ENCODE measurements at regions not wholly inside any gene's neighbourhood (a gene's known extent, or its start where the extent isn't known, plus 50 kb on each side); places are given as distances from the start of the nearest gene placed in this dataset.
A peak's percentile ranks its signal among the peaks of the same experiment; 100 is the strongest.
"Not testable (repeated sequence)": the region's sequence is repeated elsewhere in the genome, so short reads cannot be mapped to it uniquely, and the experiment has no call there.

DNA sequence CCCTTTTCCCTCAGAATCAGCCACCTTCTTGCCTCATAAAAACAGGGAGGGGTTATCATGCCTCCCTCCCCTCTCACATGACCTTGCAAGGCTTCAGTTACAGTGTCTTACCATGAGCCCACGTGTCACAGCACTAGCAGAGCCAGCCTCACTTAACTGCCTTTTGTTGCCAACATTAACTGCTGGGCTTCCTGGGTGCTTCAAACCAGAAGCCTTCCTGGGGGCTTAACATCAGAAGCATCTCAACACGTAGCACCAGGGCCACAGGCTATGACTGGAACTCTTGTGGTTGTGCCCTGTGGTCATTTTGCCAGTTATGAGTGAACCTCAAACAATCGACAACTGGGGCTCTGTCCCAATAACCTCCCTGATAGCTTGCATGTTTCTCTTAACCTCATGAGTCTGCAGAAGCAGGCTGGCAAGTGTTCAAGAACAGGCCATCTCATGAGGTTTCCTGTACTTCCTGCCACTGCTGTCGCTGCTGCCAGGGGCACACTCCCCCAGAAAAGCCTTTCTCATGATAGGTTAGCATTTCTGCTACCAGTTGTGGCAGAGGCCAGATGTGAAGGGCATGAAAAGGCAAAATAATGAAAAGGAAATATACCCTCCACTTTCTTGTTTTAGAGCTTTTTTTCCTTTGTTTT, 132.2 kb downstream of the GLUL start:
- DNase-seq, result peak; percentile 20

DNA sequence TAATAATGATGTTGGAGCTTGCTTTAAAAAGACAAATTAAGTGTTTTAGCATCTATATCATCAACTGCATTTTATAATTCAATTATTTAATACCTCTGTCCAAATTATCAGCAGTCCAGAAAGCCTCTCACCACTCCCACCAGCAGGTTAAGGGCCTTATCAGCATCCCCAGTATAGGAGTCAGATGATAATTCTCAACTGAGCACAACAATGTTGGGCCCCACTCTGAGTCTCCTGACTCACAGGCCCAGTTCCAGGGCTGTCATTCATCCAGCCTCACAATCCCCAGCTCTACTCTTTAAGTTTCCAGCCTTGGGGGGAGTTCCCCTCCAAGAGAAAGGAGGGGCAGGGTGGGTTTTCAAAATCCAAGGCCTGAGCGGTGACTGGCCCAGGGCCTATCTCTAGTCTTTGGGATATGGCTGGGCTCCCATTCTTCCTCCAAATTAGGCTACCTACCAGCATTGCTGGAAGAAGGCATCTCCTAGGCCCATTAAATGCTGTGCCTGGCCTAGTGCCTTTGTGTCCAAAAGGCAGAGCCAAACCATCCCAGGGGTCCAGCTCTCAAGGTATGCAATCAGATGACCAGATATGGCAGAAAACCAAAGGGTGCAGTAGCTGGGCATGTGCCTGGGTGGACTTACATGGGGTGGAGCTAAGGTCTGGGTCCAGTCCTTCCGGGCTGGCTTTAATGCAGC, 134.1 kb downstream of the GLUL start:
- DNase-seq, result no peak

DNA sequence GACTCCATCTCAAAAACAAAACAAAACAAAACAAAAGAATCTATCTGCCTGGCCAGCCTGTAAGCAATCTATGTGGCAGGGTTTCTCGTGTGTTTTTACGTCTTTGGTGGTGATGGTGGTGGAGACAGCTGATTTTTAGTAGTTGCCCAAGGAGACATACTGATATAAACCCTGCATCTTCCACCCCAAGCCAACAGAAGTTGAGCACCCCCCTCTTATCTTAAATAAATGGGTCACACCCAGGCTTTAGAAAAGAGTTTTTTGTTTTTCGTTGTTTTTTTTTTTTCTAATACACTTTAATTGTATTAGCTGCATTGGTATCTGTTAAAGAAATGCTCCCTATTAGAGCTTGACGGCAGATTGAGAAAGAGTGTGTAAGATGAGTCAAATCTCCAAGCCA, 134.7 kb downstream of the GLUL start:
- DNase-seq, result no peak

DNA sequence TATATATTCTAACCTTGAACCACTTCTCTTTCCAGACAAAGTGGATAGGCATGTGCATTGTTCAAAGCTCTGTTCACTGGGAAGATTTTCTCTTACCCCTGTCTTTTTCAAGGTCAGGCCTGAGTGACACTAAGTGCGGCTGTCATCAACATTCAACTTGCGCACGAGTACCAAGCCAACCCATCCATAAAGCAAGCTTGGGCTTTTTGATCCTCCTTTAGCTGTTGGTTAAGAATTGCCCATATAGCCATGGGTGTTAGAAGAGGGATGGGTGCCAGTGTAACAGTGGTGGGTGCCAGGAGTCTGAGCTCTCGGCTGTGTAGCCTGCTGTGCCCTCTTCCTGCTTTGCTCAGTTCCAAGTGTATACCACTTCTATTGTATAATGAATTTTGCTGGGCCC, 136.1 kb downstream of the GLUL start:
- no peak for DNase-seq

DNA sequence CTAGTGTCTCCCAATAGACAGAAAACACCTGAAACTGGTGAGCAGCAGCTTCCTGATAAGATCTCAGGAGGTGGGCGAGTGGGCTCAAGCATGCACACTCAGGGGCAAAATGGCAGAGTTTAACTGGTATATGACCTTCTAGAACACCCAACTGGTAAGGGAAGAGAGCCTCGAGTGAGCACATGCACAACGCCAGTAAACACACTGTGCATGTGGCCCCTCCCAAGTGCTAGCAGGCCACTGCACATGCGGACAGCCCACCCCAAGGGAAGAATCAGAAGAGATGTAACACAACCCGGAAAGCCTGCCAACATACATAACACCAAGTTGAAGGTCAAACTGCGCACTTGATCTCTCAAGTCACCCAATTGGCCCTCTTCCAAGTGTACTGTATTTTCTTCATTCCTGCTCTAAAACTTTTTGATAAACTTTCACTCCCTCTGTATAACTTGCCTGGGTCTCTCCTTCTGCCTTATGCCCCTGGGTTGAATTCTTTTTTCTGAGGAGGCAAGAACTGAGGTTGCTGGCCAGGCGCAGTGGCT, 138.2 kb downstream of the GLUL start:
- DNase-seq, result no peak

DNA sequence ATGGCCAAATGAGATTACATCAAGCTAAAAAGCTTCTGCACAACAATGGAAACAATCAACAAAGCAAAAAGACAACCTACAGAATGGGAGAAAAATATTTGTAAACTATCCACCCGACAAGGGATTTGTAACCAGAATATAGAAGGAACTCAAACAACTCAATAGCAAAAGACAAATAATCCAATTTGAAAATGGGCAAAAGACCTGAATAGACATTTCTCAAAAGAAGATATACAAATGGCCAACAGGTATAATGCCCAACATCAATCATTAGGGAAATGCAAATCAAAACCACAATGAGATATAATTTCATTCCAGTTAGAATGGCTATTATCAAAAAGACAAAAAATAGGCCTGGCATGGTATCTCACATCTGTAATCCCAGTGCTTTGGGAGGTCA, 140.0 kb downstream of the GLUL start:
- no peak for DNase-seq

DNA sequence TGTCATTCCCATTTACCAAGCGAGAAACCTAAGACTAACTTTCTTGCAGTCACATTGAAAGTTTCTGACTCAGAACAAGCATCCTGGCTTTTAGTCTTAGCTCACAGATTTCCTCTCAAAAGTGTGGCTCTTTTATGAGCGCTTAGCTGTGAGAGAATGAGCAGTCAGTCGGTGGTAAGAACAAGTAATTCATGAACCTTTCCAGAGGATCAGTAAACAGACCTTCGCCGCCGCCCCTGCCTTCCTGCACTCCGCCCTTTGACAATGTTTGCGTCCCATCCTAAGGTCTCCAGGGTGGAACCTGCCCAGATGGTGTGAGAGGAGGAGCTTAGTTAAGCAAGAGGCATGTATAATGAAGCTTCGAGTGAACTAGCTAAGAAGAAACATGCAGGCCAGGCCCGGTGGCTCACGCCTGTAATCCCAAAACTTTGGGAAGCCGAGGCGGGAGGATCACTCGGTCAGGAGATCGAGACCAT, 142.4 kb downstream of the GLUL start:
- peak; percentile 12 for DNase-seq

DNA sequence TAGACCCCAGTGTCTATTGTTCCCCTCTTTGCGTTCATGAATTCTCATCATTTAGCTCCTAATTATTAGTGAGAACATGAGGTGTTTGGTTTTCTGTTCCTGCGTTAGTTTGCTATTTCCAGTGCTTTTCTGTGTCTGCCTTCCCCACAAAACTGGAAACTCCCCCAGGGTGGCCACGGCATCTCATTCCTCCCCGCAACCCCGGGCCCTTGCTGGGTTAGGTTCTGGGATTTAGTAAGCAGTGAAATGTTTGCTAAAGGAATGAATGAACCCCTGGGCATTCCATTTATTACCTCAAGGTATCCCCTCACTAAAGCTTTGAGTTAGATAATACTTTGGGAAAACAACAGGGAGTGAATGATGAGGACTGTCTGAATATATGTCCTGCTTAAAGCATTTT, 142.9 kb downstream of the GLUL start:
- no peak for DNase-seq

DNA sequence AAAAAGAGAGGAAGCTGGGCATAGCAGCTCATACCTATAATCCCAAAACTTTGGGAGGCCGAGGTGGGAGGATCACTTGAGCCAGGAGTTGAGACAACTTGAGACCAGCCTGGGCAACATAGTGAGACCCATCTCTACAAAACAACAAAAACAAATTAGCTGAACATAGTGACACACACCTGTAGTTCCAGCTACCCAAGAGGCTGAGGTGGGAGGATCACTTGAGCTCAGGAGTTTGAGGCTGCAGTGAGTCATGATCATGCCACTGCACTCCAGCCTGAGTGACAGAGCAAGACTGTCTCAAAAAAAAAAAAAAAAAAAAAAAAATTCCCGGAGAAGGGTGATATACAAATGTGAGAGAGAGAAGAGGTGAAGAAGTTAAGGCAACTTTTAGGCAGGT, 143.8 kb downstream of the GLUL start:
- DNase-seq, result not testable (repeated sequence)

DNA sequence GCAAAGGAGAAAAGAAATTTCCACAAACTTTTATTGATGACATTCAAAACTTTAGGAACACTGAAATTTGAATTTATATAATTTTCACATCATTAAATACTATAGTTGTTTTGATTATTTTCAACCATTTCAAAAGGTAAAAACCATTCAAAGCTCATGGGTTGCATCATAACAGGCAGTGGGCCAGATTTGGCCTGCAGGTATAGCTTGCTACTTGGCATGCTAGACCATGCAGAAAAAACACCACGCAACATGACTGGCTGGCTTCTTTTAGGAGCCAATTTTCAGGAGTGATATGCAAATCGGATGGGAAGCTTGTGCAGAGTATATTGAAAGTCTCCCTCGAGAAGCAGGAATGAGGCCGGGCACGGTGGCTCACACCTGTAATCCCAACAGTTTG, 144.8 kb downstream of the GLUL start:
- no peak for DNase-seq

DNA sequence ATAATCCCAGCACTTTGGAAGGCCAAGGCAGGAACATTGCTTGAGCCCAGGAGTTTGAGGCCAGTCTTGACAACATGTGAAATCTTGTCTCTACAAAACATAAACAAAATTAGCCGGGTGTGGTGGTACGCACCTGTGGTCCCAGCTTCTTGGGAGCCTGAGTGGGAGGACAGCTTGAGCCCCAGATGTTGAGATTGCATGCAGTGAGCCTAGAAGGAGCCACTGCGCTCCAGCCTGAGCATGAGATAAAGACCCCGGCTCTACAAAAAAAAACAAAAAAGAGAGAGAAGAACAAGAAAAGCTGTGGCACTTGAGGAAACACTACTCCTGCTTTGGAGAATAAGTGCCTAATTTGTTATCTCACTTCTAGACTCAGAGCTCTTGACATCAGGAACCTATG, 146.6 kb downstream of the GLUL start:
- no peak for DNase-seq

DNA sequence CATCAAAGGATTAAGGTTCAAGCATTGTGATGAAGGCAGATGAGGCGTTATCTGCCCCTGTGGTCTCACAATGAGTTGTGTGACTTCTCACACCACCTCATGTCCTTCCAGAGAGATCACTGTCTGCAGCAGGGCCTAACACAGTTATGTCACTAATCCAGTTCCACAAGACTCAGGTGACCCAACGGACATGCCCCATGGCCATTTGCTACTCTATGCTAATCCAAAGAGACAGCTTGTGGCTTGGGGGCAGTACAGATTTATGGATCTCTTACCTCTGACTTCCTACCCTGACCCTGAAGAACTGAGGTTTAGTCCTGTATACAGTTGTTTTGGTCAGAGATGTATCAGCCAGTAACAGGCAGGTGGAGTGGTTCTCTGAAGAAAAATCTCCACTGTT, 147.1 kb downstream of the GLUL start:
- no peak for DNase-seq

DNA sequence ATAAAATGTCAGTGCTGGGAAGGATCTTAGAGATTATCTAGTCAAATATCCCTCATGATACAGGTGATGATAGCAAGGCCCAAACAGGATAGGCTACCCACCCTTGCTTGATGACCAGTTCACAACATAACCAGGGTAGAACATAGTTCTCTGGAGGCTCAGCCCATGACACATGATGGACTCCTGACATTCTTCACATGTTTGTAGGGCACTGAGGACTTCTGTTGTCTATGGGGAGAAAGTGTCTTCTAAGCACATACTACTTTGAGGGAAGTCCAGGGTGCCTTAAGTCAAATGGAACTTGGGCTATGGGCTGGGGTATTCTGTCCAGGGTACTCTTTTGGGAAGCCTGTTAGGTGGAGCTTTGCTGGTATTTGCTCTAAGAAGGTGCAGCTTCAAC, 148.9 kb downstream of the GLUL start:
- no peak for DNase-seq

DNA sequence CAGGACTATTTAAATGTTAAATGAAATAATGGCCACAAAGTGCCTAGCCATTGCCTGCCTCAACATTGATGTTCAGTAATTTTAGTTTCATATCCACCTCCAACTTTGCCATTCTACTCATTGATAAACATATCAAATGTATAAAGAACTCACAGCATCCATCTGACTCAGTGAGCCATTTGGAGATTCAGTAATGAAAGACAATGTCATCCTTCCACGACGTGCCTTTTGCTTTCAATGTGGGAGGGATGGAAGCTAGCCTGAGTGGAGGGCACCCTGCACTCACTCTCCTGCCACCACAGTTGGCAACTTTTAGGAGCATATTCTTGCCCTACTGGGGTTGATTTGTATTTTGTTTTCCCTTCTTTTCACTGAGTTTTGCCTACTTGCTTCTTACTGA, 151.5 kb downstream of the GLUL start:
- no peak for DNase-seq

DNA sequence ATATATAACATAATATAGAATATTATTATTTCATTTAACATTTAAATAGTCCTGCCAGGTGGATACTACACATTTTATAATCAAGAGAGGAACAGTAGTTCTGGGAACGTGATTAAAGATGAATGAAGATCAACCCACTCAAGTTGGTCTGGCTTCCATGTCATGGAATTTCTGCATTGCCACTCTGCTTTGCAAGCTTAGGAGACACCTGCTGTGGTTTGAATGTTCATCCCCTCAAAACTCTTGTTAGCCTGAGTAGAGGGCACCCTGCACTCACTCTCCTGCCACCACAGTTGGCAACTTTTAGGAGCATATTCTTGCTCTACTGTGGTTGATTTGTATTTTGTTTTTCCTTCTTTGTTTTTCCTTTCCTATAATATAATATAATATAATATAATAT, 153.2 kb downstream of the GLUL start:
- DNase-seq, result no peak

DNA sequence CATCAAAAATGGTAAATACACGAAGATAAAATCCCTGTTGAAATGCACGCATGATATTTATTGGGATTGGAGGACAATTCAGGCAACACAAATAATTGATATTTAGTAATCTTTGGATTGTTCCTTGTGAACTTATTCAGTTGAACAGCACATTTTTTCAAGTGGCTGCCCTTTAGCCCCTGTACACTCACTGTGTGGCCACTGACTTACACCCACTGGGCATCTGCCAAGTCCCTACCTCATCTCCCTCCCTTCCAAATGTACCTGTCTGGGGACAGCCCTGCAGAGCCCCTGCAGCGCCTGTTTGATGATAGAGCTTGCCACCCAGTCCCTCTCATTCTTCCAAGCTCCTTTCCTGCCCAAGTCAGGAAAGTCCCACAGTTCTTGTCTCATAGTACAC, 154.3 kb downstream of the GLUL start:
- no peak for DNase-seq

DNA sequence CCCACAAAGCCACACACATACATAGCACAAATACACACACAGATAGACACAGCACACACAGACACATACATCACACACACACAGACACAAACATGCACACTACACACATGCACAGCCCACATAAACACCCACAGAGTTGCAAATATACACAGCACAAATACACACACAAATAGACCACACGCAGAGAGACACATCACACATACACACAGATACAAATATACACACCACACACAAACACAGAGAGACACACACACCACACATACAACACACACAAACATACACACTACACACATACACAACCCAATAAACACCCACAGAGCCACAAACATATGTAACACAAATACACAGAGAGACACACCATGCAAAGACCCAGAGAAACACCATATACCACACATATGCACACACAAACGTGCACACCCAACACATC, 154.9 kb downstream of the GLUL start:
- DNase-seq, result no peak

DNA sequence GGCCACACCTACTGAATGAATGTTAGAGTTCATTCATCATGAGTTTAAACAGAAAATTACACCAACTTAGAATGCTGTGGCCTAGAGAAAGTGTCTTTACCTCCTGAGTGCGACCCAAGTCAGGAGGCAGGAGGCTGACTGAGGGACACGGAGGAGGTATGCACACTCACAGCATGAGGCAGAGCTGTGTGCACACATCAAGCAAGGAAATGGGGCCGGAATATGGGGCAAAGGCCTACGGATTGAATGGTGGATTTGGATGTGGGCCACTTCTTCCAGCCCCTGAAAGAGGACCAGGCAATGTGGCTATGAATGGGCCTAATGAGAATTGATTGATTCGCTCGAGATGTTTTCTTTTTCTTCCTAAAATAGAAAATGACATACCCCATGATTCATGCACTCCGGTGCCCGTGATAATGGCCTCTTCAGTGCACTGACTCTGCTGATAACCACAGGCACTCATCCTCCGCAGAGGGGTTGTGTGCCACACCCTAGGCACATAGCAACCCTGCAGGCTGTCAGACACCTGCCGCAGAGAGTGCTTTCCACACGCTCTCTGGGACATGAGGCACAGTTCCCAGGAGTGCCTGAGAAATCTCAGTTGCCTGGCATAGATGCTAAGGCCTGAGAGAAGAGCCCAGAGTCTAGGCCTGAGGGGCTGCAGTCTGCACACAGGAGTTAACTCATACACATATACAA, 155.5 kb downstream of the GLUL start:
- DNase-seq, result no peak

DNA sequence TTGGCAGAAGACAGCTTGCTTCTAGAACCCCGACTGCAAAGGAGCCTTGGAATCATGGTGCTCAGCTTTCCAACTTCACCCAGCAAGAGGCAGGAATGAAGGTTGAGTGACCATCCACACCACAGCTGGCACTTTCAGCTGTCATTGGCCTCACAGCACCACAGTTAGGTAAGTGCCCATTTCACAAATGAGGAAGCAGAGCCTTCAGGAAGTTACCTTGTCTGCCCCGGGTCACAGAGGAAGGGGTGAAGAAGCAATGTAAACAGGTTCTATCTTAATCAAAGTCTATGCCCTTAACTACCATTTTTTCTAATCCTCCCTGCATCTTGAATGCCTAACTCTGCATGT, 156.0 kb downstream of the GLUL start:
- no peak for DNase-seq

DNA sequence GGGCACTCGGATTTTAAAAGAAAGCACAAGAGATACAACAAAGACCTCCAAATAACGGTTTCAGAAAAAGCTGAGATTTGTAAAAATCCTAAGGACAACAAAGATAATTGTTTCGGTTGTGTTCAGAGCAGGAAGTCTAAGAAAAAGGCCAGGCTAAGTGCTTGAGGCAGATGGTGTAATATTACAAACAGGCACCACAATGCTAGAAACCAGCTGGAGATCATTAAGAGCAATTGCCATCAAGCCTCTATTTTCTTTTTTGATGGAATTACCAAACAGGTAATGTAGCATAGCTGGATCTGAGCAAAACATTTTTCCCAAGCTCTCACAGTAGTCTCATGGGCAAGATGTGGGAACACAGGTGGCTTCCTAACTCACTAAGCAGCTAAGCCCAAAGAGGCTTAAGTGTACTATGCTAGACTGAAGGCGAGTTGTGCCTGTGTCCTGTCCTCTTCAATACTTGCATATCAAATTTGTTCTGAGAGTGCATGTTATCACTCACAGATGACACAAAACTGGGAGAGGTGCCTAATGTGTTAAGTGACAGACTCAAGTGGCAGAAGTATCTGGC, 161.6 kb downstream of the GLUL start:
- no peak for DNase-seq

DNA sequence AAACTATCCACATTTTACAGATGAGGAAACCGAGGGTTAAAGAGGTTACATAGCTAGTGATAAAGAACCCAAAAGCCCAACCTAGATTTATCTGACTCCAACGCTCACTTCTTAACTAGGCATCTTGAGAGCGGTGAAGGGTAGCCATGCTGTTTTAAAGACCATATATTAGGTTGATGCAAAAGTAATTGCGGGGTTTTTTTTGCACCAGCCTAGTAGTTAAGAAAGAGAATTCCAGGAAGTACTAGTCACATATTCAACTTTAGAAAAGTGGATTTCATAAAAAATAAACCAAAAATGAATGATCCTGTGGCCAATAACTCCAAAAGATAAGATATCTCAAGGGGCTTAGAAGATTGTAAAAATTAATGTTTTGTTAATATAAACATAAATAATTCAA, 162.1 kb downstream of the GLUL start:
- DNase-seq, result no peak

DNA sequence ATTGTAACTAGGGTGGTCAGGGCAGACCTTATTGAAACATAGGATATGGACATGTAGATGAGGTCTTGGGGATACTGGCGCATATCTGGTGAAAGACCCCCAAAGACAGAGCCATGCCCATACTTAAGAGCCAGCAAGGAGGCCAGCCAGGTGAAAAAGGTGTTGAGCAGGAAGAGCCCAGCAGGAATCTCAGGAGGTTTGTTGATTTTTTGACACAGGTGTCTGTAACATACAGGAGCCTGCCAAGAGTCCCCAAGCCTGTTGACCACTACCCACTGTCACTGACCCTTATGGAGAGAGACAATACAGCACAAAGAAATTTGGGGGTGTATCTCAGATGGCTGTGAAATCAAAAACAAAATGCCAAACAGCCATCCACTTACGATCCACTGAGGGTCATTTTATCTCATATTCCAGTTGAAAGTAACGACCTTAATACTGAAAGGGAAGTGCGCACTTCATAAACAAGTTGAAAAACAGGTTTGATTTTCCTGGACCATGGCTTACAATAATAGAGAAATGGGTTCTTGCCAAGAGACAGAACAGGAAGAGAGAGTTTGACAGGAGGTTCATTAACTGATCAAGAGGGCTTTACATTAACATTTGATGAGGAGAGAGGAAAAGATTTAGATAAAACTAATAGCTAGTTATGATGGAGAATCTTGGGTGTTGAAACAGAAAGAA, 163.6 kb downstream of the GLUL start:
- DNase-seq, result no peak

DNA sequence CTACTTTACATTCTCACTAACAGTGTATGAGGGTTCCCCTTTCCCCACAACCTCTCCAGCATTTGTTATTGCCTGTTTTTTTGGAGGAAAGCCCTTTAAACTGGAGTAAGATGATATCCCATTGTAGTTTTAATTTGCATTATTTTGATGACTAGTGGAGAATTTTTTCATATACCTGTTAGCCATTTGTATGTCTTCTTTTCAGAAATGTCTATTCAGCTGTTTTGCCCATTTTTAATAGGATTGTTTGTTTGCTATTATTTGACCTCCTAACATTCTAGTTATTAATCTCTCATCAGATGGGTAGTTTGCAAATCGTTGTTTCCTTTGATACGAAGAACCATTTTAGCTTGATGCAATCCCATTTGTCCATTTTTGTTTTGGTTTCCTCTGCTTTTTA, 165.0 kb downstream of the GLUL start:
- no peak for DNase-seq

Data from stimulated activated CD4-positive, alpha-beta T cell treated with anti-CD3 and anti-CD28 coated beads, Interleukin-4, amount 100 ng/mL, for 1 hour (primary cell).